Endothelial cell of umbilical vein (primary cell): ENCODE measurements at regions not wholly inside any gene's neighbourhood (a gene's known extent, or its start where the extent isn't known, plus 50 kb on each side); places are given as distances from the start of the nearest gene placed in this dataset.
"Not testable (repeated sequence)": the region's sequence is repeated elsewhere in the genome, so short reads cannot be mapped to it uniquely, and the experiment has no call there.

Experiments used
- BruUV-seq: library from RNA; stranded (reverse); fragments of 400-500 nt; replicated peaks from 2 replicates; lab custom pipeline; 2021; lab: Mats Ljungman, UMichigan
- CTCF ChIA-PET: fragments of 300-600, 350-600 bp; sonication (Branson Sonifier 250); formaldehyde crosslinking; loops from one replicate; lab custom pipeline; 2021; ENCODE audit warnings: antibody characterized with exemption, inconsistent platforms; lab: Charles Lee
- POLR2A ChIA-PET: fragments of 300-600, 350-600 bp; sonication (Branson Sonifier 250); formaldehyde crosslinking; loops from one replicate; lab custom pipeline; 2021; ENCODE audit warnings: antibody characterized with exemption, inconsistent platforms; lab: Charles Lee
- DNase-seq: peaks from one replicate; pipeline ENCODE4 v3.0.0-alpha.2; 2011; ENCODE audit warnings: low read depth, low spot score
- FAIRE-seq: peaks from 2 replicates; lab custom pipeline; 2011; peaks lifted over from hg19 to GRCh38; lab: Jason Lieb, UNC
- H2AFZ ChIP-seq: 2 replicates; pipeline ENCODE4 v1.6.0; 2012; ENCODE audit warnings: low read depth, low read length, control low read depth, inconsistent platforms
- H3K27ac ChIP-seq: 2 replicates; pipeline ENCODE4 v1.5.1; 2011; ENCODE audit warnings: low read depth, mild to moderate bottlenecking, control low read depth, low read length, moderate library complexity; ENCODE audit not compliant: insufficient read depth
- H3K27me3 ChIP-seq, 2 experiments: 2 replicates each; pipeline versions ENCODE4 v1.6.0 to v1.6.1; 2011; ENCODE audit warnings: low read length in 2 of 2, mixed read lengths in 1 of 2; ENCODE audit not compliant: control insufficient read depth in 2 of 2, insufficient read depth in 2 of 2
- H3K36me3 ChIP-seq, 2 experiments: 2 replicates in 1 of 2; 3 replicates in 1 of 2; pipeline ENCODE4 v1.5.1; 2011; ENCODE audit warnings: low read length in 2 of 2, mild to moderate bottlenecking in 1 of 2, moderate library complexity in 1 of 2; ENCODE audit not compliant: control insufficient read depth in 2 of 2, insufficient read depth in 2 of 2; ENCODE audit errors: extremely low read depth in 1 of 2
- H3K4me1 ChIP-seq: 3 replicates; pipeline ENCODE4 v1.5.1; 2011; ENCODE audit warnings: mild to moderate bottlenecking, low read length; ENCODE audit not compliant: control insufficient read depth, insufficient read depth; ENCODE audit errors: extremely low read depth
- H3K4me2 ChIP-seq: 2 replicates; pipeline ENCODE4 v1.6.1; 2011; ENCODE audit warnings: low read length, control low read depth, mixed read lengths; ENCODE audit not compliant: insufficient read depth
- H3K4me3 ChIP-seq, 3 experiments: fragments of 200-600 bp in 1 of 3; sonication (generic), shearing (Covaris generic) in 1 of 3; replicated peaks in 1 of 3; 2 replicates each; pipeline ENCODE4 v1.5.1; 2011 to 2016; ENCODE audit warnings: control low read depth in 3 of 3, low read length in 3 of 3, mild to moderate bottlenecking in 2 of 3, inconsistent platforms in 1 of 3, low read depth in 1 of 3, moderate library complexity in 1 of 3; ENCODE audit not compliant: insufficient read depth in 1 of 3
- H3K79me2 ChIP-seq: 2 replicates; pipeline ENCODE4 v1.6.0; 2012; ENCODE audit warnings: low read length, inconsistent platforms; ENCODE audit not compliant: control insufficient read depth, insufficient read depth
- H3K9ac ChIP-seq: replicated peaks from 2 replicates; pipeline ENCODE3; 2011; ENCODE audit warnings: low read length, control low read depth; ENCODE audit not compliant: insufficient read depth; ENCODE audit errors: extremely low read depth
- H3K9me1 ChIP-seq: replicated peaks from 3 replicates; pipeline ENCODE4 v1.6.0; 2011; ENCODE audit warnings: mild to moderate bottlenecking, low read length; ENCODE audit not compliant: control insufficient read depth, insufficient read depth; ENCODE audit errors: extremely low read depth
- H3K9me3 ChIP-seq: replicated peaks from 2 replicates; pipeline ENCODE4 v1.5.1; 2012; ENCODE audit warnings: low read length, inconsistent platforms; ENCODE audit not compliant: control insufficient read depth, insufficient read depth
- H4K20me1 ChIP-seq: replicated peaks from 2 replicates; pipeline ENCODE3; 2011; ENCODE audit warnings: mild to moderate bottlenecking, low read length; ENCODE audit not compliant: control insufficient read depth, insufficient read depth; ENCODE audit errors: extremely low read depth
- EZH2 ChIP-seq: IDR thresholded peaks from 2 replicates; pipeline ENCODE4 v1.6.1; 2012; ENCODE audit warnings: borderline replicate concordance, low read depth, mild to moderate bottlenecking, moderate library complexity, low read length, inconsistent platforms; ENCODE audit not compliant: severe bottlenecking
- FOS ChIP-seq: IDR thresholded peaks from 2 replicates; pipeline ENCODE4 v1.6.1; 2011; ENCODE audit warnings: mild to moderate bottlenecking, low read length, moderate library complexity, borderline replicate concordance; ENCODE audit not compliant: insufficient read depth
- GATA2 ChIP-seq: IDR thresholded peaks from 2 replicates; pipeline ENCODE4 v1.7.0; 2011; ENCODE audit warnings: low read depth, mild to moderate bottlenecking, moderate library complexity, mixed read lengths, low read length; ENCODE audit not compliant: insufficient read length, insufficient read depth
- JUN ChIP-seq: IDR thresholded peaks from 2 replicates; pipeline ENCODE4 v1.6.1; 2011; ENCODE audit warnings: borderline replicate concordance, low read depth; ENCODE audit not compliant: insufficient read length, insufficient read depth
- MYC ChIP-seq: IDR thresholded peaks from one replicate; pipeline ENCODE4 v1.6.1; 2011; ENCODE audit warnings: mild to moderate bottlenecking, low read depth, low read length
- POLR2A ChIP-seq: IDR thresholded peaks from 2 replicates; pipeline ENCODE4 v1.6.1; 2012; ENCODE audit warnings: low read depth, mild to moderate bottlenecking, control low read depth, low read length
- POLR2AphosphoS5 ChIP-seq: IDR thresholded peaks from 2 replicates; pipeline ENCODE4 v1.6.1; 2012; ENCODE audit warnings: low read depth, mild to moderate bottlenecking, control low read depth, low read length, moderate library complexity; ENCODE audit not compliant: insufficient read depth
- dilution Hi-C: fragments of 300-500 bp; cut with MboI; formaldehyde crosslinking; loops from one replicate; pipeline ENCODE4 v1.15.0; 2019; ENCODE audit warnings: low sequenced_read_pairs; ENCODE audit not compliant: extremely low pct_ligation_motif_present
- intact Hi-C: fragments of 100-400 bp; cut with micrococcal nuclease; formaldehyde crosslinking; loops from one replicate; pipeline ENCODE4 v1.10.0; 2022
- TF ChIP-seq, protein P1 (sequence below), 2 donors: IDR thresholded peaks; 1 replicate in 1 of 2; 2 replicates in 1 of 2; pipeline ENCODE4 v1.5.1; 2011; ENCODE audit warnings: low read length in 2 of 2, mild to moderate bottlenecking in 2 of 2, moderate library complexity in 2 of 2, control low read depth in 1 of 2, inconsistent platforms in 1 of 2, low read depth in 1 of 2; ENCODE audit not compliant: insufficient read depth in 1 of 2; ENCODE audit errors: extremely low read depth in 1 of 2
- TF ChIP-seq, protein P2 (sequence below): IDR thresholded peaks from 2 replicates; pipeline ENCODE4 v1.6.1; 2011; ENCODE audit not compliant: insufficient read depth, insufficient read length

GRCh38 chr15:84360902-84361301 is 125.3 kb downstream of the GOLGA6L4 start:
- CTCF ChIA-PET, H3K79me2 ChIP-seq, BruUV-seq, H3K27me3 ChIP-seq, H3K4me2 ChIP-seq, H3K4me1 ChIP-seq, DNase-seq, H3K9me1 ChIP-seq, H3K36me3 ChIP-seq, intact Hi-C loops, POLR2A ChIA-PET, FAIRE-seq, H3K9ac ChIP-seq, H2AFZ ChIP-seq, H4K20me1 ChIP-seq, H3K9me3 ChIP-seq, dilution Hi-C loops, H3K27ac ChIP-seq, H3K4me3 ChIP-seq: not testable (repeated sequence)

DNA sequence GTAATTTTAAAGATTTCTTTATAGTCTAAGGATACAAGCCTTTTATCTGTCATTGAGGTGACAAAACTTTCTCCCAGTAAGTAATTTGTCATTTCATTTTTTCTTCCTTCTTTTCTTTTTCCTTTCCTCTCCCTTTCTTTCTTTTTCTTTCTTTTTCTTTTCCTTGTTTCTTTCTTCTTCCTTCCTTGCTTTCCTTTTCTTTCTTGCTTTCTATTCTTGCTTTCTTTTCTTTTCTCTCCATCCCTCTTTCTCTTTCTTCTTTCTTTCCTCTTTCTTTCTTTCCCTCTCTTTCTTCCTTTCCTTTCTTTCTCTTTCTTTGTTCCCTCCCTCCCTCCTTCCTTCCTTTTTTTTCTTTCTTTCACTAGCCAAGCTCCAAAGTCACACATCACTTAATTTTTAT is 148.8 kb downstream of the GOLGA6L4 start:
- intact Hi-C loops, POLR2A ChIA-PET, H3K9me1 ChIP-seq, H3K27me3 ChIP-seq, H4K20me1 ChIP-seq, H3K4me3 ChIP-seq, H3K4me2 ChIP-seq, dilution Hi-C loops, DNase-seq, H3K9me3 ChIP-seq, H2AFZ ChIP-seq, H3K36me3 ChIP-seq, H3K79me2 ChIP-seq, FAIRE-seq, H3K27ac ChIP-seq, H3K9ac ChIP-seq, BruUV-seq, CTCF ChIA-PET, H3K4me1 ChIP-seq: not testable (repeated sequence)

DNA sequence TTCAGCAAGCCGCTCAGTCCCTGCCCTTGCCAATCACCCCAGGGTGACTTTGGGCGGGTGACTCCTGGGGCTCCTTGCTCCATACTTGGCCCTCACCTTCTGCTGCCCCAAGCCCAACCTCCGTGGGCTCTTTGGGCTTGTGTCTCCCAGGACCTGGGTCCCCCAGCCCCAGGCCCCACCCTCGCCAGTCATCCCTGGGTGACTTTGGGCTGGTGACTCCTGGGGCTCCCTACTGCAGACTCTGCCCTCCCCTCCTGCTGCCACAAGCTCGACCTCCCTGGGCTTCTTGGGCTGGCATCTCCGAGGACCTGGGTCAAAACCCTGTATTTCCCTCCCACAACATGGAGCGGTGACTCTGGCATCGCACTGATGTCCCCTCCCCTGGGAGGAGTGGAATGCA is 151.5 kb downstream of the GOLGA6L4 start:
- TF ChIP-seq, protein P1, sequence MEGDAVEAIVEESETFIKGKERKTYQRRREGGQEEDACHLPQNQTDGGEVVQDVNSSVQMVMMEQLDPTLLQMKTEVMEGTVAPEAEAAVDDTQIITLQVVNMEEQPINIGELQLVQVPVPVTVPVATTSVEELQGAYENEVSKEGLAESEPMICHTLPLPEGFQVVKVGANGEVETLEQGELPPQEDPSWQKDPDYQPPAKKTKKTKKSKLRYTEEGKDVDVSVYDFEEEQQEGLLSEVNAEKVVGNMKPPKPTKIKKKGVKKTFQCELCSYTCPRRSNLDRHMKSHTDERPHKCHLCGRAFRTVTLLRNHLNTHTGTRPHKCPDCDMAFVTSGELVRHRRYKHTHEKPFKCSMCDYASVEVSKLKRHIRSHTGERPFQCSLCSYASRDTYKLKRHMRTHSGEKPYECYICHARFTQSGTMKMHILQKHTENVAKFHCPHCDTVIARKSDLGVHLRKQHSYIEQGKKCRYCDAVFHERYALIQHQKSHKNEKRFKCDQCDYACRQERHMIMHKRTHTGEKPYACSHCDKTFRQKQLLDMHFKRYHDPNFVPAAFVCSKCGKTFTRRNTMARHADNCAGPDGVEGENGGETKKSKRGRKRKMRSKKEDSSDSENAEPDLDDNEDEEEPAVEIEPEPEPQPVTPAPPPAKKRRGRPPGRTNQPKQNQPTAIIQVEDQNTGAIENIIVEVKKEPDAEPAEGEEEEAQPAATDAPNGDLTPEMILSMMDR (IDR thresholded peaks at IDR 0.05; ENCODE audit: extremely low read depth in 1 of 2, insufficient read depth in 1 of 2, low read depth in 1 of 2, low read length in 2 of 2): no peak
- TF ChIP-seq GATA2 (no peak), EZH2 (no peak), JUN (no peak), POLR2AphosphoS5 (no peak), FOS (no peak), MYC (no peak), POLR2A (no peak)
- TF ChIP-seq, protein P2, sequence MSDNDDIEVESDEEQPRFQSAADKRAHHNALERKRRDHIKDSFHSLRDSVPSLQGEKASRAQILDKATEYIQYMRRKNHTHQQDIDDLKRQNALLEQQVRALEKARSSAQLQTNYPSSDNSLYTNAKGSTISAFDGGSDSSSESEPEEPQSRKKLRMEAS: no peak
- no peaks in the 10 kb centered on the region for H3K27me3 ChIP-seq
- BruUV-seq: no TSS peak
- H3K79me2 ChIP-seq: no peaks in the 10 kb centered on the region
- H3K9me3 ChIP-seq: no peaks in the 10 kb centered on the region
- H3K4me3 ChIP-seq: no peak overlapping the region
- intact Hi-C loops: no loop called here
- dilution Hi-C loops: no loop called here
- no peaks in the 10 kb centered on the region for H3K9me1 ChIP-seq
- ChIA-PET POLR2A (no interaction called here), CTCF (no interaction called here)
- no peak overlapping the region for H3K4me2 ChIP-seq
- no peaks in the 10 kb centered on the region for H3K4me1 ChIP-seq
- DNase-seq (no peak), FAIRE-seq (no peak)
- H3K9ac ChIP-seq: no peak overlapping the region
- H4K20me1 ChIP-seq: no peaks in the 10 kb centered on the region
- no peak overlapping the region for H3K27ac ChIP-seq
- H3K36me3 ChIP-seq: no peaks in the 10 kb centered on the region
- H2AFZ ChIP-seq: no peak overlapping the region
